ENCODE measurements at regions not wholly inside any gene's neighbourhood (a gene's known extent, or its start where the extent isn't known, plus 50 kb on each side); places are given as distances from the start of the nearest gene placed in this dataset.

DNA sequence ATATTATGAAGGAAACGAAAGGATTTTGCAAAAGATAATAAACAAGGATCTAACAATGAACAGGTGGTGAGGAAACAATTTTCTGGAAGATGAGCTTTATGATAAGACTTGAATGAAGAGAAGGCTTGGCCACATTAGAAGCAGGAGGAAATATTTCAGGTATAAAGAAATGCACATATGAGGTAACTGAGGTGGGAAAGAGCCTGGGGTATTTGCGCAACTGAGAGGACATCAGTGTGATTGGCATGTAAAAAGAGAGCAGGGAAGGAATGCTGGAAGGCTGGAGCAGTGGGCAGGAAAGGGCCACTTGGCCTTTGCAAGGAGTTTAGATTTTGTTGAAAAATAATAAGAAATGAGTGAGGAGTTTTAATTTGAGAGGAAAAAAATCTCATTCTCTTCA lies 414.4 kb upstream of the TMCO5A start:
- no peak for DNase-seq (ENCODE audit: low spot score)
- TF ChIP-seq CTCF (IDR thresholded peaks at IDR 0.05; ENCODE audit: extremely low read depth, missing control alignments) = no peak

- TF ChIP-seq CTCF (IDR thresholded peaks at IDR 0.05; ENCODE audit: extremely low read depth, missing control alignments) = no peak
- no peak for DNase-seq (ENCODE audit: low spot score)
Observed at GRCh38 chr15:37520882-37521281, 413.6 kb upstream of the TMCO5A start.

GRCh38 chr15:37524601-37525000 lies 409.8 kb upstream of the TMCO5A start:
- no peak for TF ChIP-seq CTCF (IDR thresholded peaks at IDR 0.05; ENCODE audit: extremely low read depth, missing control alignments)
- DNase-seq (ENCODE audit: low spot score) = no peak

DNA sequence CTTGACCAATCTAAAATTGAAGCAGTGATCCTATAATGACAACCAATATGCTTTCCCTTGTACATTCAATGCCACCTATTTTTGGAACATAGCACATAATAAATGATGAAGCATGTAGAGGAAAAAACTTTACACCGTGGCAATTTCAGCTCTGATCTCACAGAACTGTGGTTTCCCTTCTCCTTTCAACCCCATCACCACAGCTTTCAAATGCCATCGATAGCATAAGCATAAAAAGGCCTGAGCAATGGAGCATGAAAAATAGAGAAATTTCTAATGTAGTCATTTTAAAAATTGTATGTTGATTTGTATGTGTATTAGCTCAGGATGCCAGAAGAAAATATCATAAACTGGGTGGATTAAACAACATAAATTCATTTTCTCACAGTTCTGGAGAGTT lies 406.0 kb upstream of the TMCO5A start:
- no peak for DNase-seq (ENCODE audit: low spot score)
- TF ChIP-seq CTCF (IDR thresholded peaks at IDR 0.05; ENCODE audit: extremely low read depth, missing control alignments) = no peak

DNA sequence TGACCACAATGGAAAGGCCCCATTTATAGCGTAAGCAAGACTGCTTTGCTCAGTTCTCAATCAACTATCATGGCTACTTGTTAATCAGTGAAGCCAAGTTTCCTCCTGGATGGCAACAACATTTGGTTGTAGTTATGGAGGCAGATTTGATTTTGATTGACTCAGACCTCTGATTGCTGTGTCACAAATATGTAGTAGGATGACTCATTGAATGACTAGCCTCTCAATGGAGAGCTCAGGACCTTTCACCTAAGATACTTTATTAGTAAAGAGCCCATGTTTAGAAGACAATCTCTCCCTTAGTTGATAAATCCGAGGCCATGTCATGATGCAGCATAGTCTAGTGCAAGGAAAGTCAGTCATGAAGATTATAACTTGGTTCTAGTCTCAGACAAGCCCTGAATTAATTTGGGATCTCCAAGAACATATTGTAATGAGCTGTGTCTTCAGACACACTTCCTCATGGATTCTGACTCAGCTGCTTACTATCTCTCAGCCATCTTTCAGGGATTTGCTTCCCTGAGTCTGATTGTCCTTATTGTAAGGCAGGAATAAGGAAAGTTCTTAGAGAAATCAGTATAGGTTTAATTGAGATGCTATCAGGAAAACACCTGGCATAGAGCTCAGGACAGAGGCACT lies 397.4 kb upstream of the TMCO5A start:
- TF ChIP-seq CTCF (IDR thresholded peaks at IDR 0.05; ENCODE audit: extremely low read depth, missing control alignments) = no peak
- DNase-seq (ENCODE audit: low spot score) = no peak

DNA sequence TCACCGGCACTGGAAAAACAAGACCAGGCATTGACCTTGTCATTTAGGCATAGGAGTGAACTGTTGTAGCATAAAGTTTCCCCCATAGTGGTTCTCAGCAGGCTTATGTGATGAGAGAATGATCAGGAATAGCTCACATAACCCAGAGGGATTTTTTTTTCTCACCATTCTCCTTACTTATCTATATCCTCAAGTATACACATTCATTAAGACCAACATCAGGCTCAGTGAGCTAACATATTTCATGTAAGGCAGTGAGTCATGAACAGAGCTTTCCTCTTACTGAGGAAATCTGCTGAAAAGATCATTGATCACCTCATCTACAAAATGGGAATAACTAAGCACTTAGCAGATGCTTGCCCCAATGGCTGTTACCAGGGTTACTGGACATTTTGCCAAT lies 396.6 kb upstream of the TMCO5A start:
- TF ChIP-seq CTCF (IDR thresholded peaks at IDR 0.05; ENCODE audit: extremely low read depth, missing control alignments) = no peak
- DNase-seq (ENCODE audit: low spot score) = no peak

DNA sequence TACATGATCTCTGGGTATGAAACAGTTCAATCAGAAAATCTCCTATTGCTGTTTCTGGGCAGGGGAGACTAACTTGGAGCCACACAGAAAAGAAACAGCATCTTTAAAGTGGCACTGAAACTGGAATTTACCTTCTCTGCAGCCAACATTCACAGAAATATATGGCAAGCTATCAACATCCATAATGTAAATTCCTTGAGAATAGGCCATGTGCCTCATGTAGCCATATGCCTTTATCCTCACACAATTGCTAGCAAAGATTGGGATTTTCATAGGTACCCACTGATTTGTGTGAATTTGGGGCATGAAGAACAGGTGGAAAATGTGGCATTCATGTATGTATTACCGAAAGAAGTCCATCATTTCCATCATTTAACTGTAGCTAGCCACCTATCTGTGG lies 386.3 kb upstream of the TMCO5A start:
- no peak for DNase-seq (ENCODE audit: low spot score)
- TF ChIP-seq CTCF (IDR thresholded peaks at IDR 0.05; ENCODE audit: extremely low read depth, missing control alignments) = no peak
